IPS-20b (cell line): ENCODE measurements at regions not wholly inside any gene's neighbourhood (a gene's known extent, or its start where the extent isn't known, plus 50 kb on each side); places are given as distances from the start of the nearest gene placed in this dataset.

Experiments used
- H3K27ac ChIP-seq: one replicate; pipeline ENCODE4 v1.5.1; 2013; ENCODE audit warnings: low read length
- H3K27me3 ChIP-seq: 2 replicates; pipeline ENCODE4 v1.6.1; 2013; ENCODE audit warnings: mild to moderate bottlenecking, low read length, inconsistent platforms; ENCODE audit not compliant: insufficient read depth
- H3K36me3 ChIP-seq: 2 replicates; pipeline ENCODE4 v1.6.1; 2013; ENCODE audit warnings: low read depth, mild to moderate bottlenecking, inconsistent platforms, low read length, moderate library complexity; ENCODE audit not compliant: insufficient read depth
- H3K4me1 ChIP-seq: 2 replicates; pipeline ENCODE4 v1.6.1; 2013; ENCODE audit warnings: mild to moderate bottlenecking, control low read depth, inconsistent platforms, low read length, moderate library complexity; ENCODE audit not compliant: insufficient read depth
- H3K4me3 ChIP-seq: 2 replicates; pipeline ENCODE4 v1.5.1; 2013; ENCODE audit warnings: mild to moderate bottlenecking, low read length, inconsistent platforms
- H3K9ac ChIP-seq: 2 replicates; pipeline ENCODE4 v1.6.1; 2013; ENCODE audit warnings: low read depth, mild to moderate bottlenecking, inconsistent platforms, low read length, moderate library complexity
- H3K9me3 ChIP-seq: 2 replicates; pipeline ENCODE4 v1.6.1; 2013; ENCODE audit warnings: mild to moderate bottlenecking, low read depth, low read length, inconsistent platforms; ENCODE audit not compliant: insufficient read depth

- no peaks in the 10 kb centered on the region for H3K27me3 ChIP-seq
- no peaks in the 10 kb centered on the region for H3K4me1 ChIP-seq
- no peaks in the 10 kb centered on the region for H3K36me3 ChIP-seq
- no peak overlapping the region for H3K27ac ChIP-seq
- no peak overlapping the region for H3K9ac ChIP-seq
- H3K9me3 ChIP-seq: no peaks in the 10 kb centered on the region
- H3K4me3 ChIP-seq: no peak overlapping the region
These were observed 119.4 kb downstream of the TPRA1 start for GRCh38 chr3:127471142-127471541.

GRCh38 chr3:127469760-127470159 is 120.8 kb downstream of the TPRA1 start:
- no peak overlapping the region for H3K9ac ChIP-seq
- H3K4me3 ChIP-seq: no peak overlapping the region
- H3K27ac ChIP-seq: no peak overlapping the region
- no peaks in the 10 kb centered on the region for H3K9me3 ChIP-seq
- H3K4me1 ChIP-seq: no peaks in the 10 kb centered on the region
- no peaks in the 10 kb centered on the region for H3K36me3 ChIP-seq
- H3K27me3 ChIP-seq: no peaks in the 10 kb centered on the region

GRCh38 chr3:127467391-127467790 is 123.1 kb downstream of the TPRA1 start:
- H3K4me1 ChIP-seq: no peaks in the 10 kb centered on the region
- no peaks in the 10 kb centered on the region for H3K27me3 ChIP-seq
- no peak overlapping the region for H3K9ac ChIP-seq
- H3K36me3 ChIP-seq: no peaks in the 10 kb centered on the region
- H3K27ac ChIP-seq: no peak overlapping the region
- no peaks in the 10 kb centered on the region for H3K9me3 ChIP-seq
- H3K4me3 ChIP-seq: no peak overlapping the region

- no peaks in the 10 kb centered on the region for H3K9me3 ChIP-seq
- H3K4me1 ChIP-seq: no peaks in the 10 kb centered on the region
- no peaks in the 10 kb centered on the region for H3K27me3 ChIP-seq
- H3K36me3 ChIP-seq: no peaks in the 10 kb centered on the region
- H3K9ac ChIP-seq: no peak overlapping the region
- H3K4me3 ChIP-seq: no peak overlapping the region
- no peak overlapping the region for H3K27ac ChIP-seq
These were observed 125.9 kb downstream of the TPRA1 start for GRCh38 chr3:127464642-127465041.

DNA sequence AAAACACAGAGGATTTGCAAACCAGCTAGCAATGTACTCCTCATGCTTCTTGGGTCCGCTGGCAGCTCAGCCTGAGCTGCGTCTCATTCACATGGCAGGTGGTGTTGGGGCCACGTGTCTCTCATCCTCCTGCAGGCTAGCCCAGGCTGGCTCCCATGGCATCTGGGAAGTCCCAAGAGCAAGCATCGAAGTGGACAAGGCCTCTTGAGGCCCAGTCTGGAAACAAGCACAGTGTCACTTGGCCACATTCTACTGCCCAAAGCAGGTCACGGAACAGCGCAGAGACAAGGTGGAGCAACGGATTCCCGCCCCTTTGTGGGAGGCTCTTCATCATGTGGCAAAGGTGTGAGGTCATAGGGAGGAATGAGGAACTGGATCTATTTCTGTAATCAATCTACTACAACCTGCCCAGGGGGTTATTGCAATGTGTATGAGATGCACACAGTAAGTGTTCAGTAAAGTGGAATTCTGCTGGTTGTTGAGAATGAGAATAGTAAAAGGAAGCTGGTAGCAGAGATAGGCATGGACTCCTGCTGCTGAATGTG is 128.3 kb downstream of the TPRA1 start:
- Histone ChIP-seq H3K36me3 (no peaks in the 10 kb centered on the region), H3K4me1 (no peaks in the 10 kb centered on the region; the same call in 1 of the 2 replicates), H3K4me3 (no peak overlapping the region), H3K27me3 (peaks cover 20% of the 10 kb centered on the region), H3K9ac (no peak overlapping the region), H3K9me3 (no peaks in the 10 kb centered on the region), H3K27ac (no peak overlapping the region)

DNA sequence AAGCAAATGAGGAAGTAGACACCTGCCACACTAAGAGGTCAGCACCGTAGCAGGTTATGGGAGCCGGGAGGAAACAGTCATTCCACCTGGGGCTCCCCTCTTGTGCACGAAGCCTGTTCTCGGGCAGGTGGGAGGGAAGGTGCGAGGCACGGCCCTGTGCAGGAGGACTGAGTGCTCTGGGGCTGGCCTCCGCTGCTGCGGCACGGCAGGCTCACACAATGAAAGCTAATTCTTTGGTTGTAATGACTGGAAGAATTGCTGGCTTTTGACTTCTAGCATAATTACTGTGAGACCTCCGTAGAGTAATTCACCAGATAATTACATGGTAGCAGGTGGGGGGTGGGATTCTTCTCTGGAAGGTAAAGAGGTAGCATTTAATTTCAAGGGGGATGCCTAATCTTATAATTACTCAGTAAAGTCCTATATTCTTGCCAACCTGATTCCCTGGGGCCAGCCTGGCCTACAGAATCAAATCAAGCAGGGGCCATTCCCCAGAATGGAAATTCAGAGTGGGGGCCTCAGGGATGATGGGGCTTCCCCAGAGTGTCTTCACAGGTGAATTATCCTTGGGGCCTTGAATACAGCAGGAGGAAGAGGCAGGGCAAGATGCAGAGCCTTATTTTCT is 129.1 kb downstream of the TPRA1 start:
- Histone ChIP-seq H3K4me1 (no peaks in the 10 kb centered on the region; the same call in 1 of the 2 replicates), H3K27me3 (peaks cover 28% of the 10 kb centered on the region), H3K4me3 (no peak overlapping the region), H3K9me3 (no peaks in the 10 kb centered on the region), H3K36me3 (no peaks in the 10 kb centered on the region), H3K27ac (no peak overlapping the region), H3K9ac (no peak overlapping the region)

- no peaks in the 10 kb centered on the region for H3K36me3 ChIP-seq
- no peaks in the 10 kb centered on the region for H3K9me3 ChIP-seq
- peaks cover 41% of the 10 kb centered on the region for H3K27me3 ChIP-seq
- H3K9ac ChIP-seq: no peak overlapping the region
- peaks cover 2% of the 10 kb centered on the region; the same call in 1 of the 2 replicates for H3K4me1 ChIP-seq
- no peak overlapping the region for H3K27ac ChIP-seq
- no peak overlapping the region for H3K4me3 ChIP-seq
These were observed 130.6 kb downstream of the TPRA1 start for GRCh38 chr3:127459891-127460290.

DNA sequence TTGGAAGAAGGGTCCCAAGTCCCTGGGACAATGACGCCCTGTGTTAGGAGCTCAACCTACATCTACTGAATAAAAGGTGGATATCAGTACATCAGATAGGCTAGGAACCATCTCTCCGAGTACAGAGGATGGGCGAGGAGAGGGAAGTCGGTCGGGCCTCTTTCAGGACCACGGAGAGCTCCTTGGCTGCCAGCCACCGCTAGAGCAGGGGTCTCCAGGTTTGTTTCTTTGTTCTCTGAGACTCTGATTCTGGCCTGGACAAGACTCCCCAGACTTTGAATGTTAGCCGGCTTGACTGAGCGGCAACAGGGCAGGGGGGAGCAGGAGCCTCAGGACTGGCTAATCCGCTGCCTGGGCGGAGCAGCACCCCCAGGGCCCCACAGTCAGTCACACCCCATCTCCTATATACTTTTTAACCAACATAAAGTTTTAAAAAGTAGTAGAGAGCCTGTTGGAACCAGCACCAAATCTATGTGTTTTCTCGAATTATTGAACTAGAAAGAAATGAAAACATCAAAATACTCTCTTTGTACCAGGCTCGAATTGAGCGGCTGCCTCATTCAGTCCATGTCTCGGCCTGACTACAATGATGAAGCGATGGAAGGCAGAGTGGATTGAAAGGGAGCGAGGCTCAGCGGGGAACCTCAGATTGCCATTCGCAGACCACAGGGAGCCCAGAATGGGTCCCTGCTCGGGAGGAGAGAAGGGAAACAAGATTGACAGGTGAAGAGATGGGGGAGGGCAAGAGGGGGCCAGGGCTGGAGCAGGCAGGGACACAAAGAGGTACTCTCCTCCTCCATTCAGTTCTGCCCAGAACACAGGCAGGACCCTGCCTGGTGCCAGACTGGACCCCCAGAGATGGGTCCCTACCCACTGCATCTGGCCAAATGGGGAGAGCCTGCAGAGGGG is 131.6 kb downstream of the TPRA1 start:
- no peak overlapping the region for H3K27ac ChIP-seq
- H3K27me3 ChIP-seq: peaks cover 51% of the 10 kb centered on the region
- no peak overlapping the region for H3K4me3 ChIP-seq
- H3K9ac ChIP-seq: no peak overlapping the region
- no peaks in the 10 kb centered on the region for H3K36me3 ChIP-seq
- H3K4me1 ChIP-seq: peaks cover 2% of the 10 kb centered on the region; the same call in 1 of the 2 replicates
- no peaks in the 10 kb centered on the region for H3K9me3 ChIP-seq

DNA sequence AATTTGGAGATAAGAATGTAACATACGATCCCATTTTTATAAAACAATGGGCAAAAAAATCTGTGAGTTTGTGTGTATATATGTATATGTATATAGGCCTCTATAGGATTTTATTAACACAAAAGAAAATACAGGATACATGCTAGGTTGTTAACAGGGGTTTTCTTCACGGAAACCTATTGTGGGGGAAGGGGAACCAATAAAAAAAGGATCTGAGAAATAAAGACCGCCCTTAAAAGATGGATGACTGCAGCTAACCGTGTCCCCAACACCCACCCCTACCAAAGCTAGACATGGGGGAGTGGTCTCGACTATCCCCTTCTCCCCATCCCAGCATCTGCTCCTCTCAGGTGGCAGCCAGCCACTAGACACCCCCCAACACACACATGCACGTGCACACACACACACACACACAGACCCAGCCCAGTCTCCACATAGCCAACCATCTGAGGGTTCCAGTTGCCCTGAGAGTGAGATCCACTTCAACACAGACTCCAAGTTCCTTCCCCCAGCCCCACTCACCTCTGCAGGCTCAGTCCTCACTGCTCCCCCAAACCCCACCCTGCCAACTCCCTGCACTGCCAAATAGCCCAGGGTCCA is 132.9 kb downstream of the TPRA1 start:
- Histone ChIP-seq H3K27me3 (peaks cover 64% of the 10 kb centered on the region), H3K9me3 (no peaks in the 10 kb centered on the region), H3K36me3 (no peaks in the 10 kb centered on the region), H3K4me3 (peak overlapping the region; percentile 77; the same call in 1 of the 2 replicates), H3K9ac (no peak overlapping the region), H3K27ac (no peak overlapping the region), H3K4me1 (peaks cover 2% of the 10 kb centered on the region; the same call in 1 of the 2 replicates)

- Histone ChIP-seq H3K4me1 (peaks cover 3% of the 10 kb centered on the region; the same call in 1 of the 2 replicates), H3K9ac (no peak overlapping the region), H3K9me3 (no peaks in the 10 kb centered on the region), H3K27me3 (peaks cover 66% of the 10 kb centered on the region), H3K4me3 (peak overlapping the region; percentile 77; the same call in 1 of the 2 replicates), H3K36me3 (no peaks in the 10 kb centered on the region), H3K27ac (no peak overlapping the region)
These were observed 133.4 kb downstream of the TPRA1 start for GRCh38 chr3:127457094-127457475.

- Histone ChIP-seq H3K4me3 (peak overlapping the region; percentile 77), H3K9ac (no peak overlapping the region), H3K27ac (no peak overlapping the region), H3K4me1 (peaks cover 5% of the 10 kb centered on the region; the same call in 1 of the 2 replicates), H3K36me3 (no peaks in the 10 kb centered on the region), H3K27me3 (peaks cover 66% of the 10 kb centered on the region), H3K9me3 (no peaks in the 10 kb centered on the region)
These were observed 134.0 kb downstream of the TPRA1 start for GRCh38 chr3:127456471-127457093.
